LNCAP (cell line): ENCODE measurements at regions not wholly inside any gene's neighbourhood (a gene's known extent, or its start where the extent isn't known, plus 50 kb on each side); places are given as distances from the start of the nearest gene placed in this dataset.
A peak's percentile ranks its signal among the peaks of the same experiment; 100 is the strongest.

Source experiments
- TF ChIP-seq, protein P1 (sequence below): fragments of 450-650 bp; IDR thresholded peaks from 2 replicates; pipeline ENCODE4 v1.5.1; 2017; ENCODE audit warnings: mild to moderate bottlenecking

- TF ChIP-seq, protein P1, sequence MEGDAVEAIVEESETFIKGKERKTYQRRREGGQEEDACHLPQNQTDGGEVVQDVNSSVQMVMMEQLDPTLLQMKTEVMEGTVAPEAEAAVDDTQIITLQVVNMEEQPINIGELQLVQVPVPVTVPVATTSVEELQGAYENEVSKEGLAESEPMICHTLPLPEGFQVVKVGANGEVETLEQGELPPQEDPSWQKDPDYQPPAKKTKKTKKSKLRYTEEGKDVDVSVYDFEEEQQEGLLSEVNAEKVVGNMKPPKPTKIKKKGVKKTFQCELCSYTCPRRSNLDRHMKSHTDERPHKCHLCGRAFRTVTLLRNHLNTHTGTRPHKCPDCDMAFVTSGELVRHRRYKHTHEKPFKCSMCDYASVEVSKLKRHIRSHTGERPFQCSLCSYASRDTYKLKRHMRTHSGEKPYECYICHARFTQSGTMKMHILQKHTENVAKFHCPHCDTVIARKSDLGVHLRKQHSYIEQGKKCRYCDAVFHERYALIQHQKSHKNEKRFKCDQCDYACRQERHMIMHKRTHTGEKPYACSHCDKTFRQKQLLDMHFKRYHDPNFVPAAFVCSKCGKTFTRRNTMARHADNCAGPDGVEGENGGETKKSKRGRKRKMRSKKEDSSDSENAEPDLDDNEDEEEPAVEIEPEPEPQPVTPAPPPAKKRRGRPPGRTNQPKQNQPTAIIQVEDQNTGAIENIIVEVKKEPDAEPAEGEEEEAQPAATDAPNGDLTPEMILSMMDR, result no peak
These were observed 558.2 kb upstream of the PKDCC start for GRCh38 chr2:41489638-41490037.

DNA sequence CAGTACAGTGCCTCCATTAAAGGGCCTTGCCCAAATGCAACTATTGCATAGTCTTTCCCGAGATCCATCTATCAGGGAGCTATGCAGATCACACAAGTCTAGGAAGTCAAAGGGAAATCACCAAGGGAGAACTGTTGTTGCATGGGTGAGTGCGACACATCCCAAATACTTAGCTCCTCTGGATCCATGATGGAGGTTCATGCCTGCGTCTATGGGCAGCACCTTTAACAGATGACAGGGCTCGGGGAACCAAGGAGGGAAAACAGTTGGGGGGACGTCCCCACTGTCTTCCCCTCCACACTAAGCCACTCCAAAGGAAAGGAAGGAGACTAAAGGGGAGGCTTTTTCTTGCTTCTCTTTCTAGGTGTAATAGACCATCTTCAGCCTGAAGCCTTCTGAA is 552.8 kb upstream of the PKDCC start:
- TF ChIP-seq, protein P1, result no peak

GRCh38 chr2:41496908-41497307 is 550.9 kb upstream of the PKDCC start:
- TF ChIP-seq, protein P1, result peak; percentile 37

DNA sequence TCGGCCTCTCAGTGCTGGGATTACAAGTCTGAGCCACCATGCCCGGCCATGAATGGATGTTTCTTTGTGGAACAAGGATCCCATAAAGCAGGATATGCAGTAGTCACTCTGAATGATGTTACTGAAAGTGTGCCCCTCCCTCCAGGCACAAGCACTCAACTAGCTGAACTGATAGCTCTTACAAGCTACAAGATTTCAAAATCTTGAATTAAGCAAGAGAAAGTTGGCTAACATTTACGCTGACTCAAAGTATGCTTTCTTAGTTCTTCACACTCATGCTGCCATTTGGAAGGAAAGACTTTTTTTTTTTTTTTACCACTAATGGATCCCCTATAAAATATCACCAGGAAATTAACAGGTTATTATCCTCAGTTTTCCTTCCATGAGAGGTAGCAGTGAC is 549.0 kb upstream of the PKDCC start:
- TF ChIP-seq, protein P1, result no peak

DNA sequence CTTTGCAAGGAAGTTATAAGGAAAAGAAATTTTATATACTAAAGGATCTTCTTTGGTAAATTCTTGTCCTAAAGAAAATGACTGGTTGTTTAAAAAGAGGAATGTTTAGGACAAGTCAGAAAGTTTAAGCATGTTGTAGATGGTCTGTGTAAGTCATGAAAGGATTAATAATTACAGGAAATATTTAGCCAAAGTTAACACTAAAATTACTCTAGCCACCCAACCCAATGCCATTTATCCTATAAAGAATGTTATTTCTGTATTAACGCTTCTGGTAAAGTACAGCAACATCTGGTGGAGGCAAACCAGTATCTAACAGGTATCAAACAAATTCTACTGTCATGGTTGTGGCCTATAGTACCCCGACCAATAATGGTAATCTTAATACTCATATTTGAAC is 546.9 kb upstream of the PKDCC start:
- TF ChIP-seq, protein P1, result no peak

DNA sequence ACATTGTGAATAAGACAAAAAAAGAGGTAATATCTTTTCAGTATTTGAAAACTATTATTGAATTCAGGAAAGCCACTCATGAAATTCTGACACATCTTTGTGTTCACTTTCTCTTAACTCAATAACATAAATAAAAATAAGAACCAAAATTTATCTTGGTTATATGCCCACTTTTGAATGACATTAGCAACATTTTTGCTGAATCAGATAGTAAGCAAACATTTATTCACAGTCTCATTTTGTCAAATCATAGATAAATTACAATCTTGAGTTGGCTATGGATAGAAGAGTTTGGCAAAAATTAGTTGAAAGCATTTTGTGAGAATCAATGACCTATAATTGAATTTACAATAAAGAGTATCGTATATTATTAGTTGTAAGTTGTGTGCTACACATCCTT is 545.1 kb upstream of the PKDCC start:
- TF ChIP-seq, protein P1, result no peak

GRCh38 chr2:41504532-41504931 is 543.3 kb upstream of the PKDCC start:
- TF ChIP-seq, protein P1, result no peak

GRCh38 chr2:41510108-41510507 is 537.7 kb upstream of the PKDCC start:
- TF ChIP-seq, protein P1, result no peak
